AG10803 (cell line): ENCODE measurements at regions not wholly inside any gene's neighbourhood (a gene's known extent, or its start where the extent isn't known, plus 50 kb on each side); places are given as distances from the start of the nearest gene placed in this dataset.

ENCODE experiments used
- DNase-seq: peaks from one replicate; pipeline ENCODE4 v3.0.0; 2010; ENCODE audit warnings: low read depth
- H3K4me3 ChIP-seq: 2 replicates; pipeline ENCODE4 v1.5.1; 2011; ENCODE audit warnings: mild to moderate bottlenecking, low read length, control low read depth
- CTCF ChIP-seq: conservative IDR thresholded peaks from 2 replicates; pipeline ENCODE4 v1.5.1; 2011; ENCODE audit warnings: mild to moderate bottlenecking, low read length, control low read depth, inconsistent platforms

- no peak for DNase-seq
- no peak for TF ChIP-seq CTCF
- no peak overlapping the region for H3K4me3 ChIP-seq
Measured at GRCh38 chr16:80433623-80434022, 107.2 kb upstream of the DYNLRB2 start.

- TF ChIP-seq CTCF, result no peak
- no peak for DNase-seq
- no peak overlapping the region for H3K4me3 ChIP-seq
Measured at GRCh38 chr16:80427795-80428194, 113.0 kb upstream of the DYNLRB2 start.

GRCh38 chr16:80418517-80419355, 122.1 kb upstream of the DYNLRB2 start:
- TF ChIP-seq CTCF, result no peak
- DNase-seq, result no peak
- H3K4me3 ChIP-seq, result no peak overlapping the region

GRCh38 chr16:80417706-80418271, 123.0 kb upstream of the DYNLRB2 start:
- DNase-seq, result no peak
- no peak for TF ChIP-seq CTCF
- H3K4me3 ChIP-seq, result no peak overlapping the region

GRCh38 chr16:80408014-80408413, 132.8 kb upstream of the DYNLRB2 start:
- no peak for DNase-seq
- TF ChIP-seq CTCF, result no peak
- no peak overlapping the region for H3K4me3 ChIP-seq

- no peak for DNase-seq
- no peak overlapping the region for H3K4me3 ChIP-seq
- no peak for TF ChIP-seq CTCF
Measured at GRCh38 chr16:80407265-80407987, 133.4 kb upstream of the DYNLRB2 start.

GRCh38 chr16:80404847-80405246, 135.9 kb upstream of the DYNLRB2 start:
- no peak for TF ChIP-seq CTCF
- DNase-seq, result no peak
- no peak overlapping the region for H3K4me3 ChIP-seq
